ENCODE measurements at regions not wholly inside any gene's neighbourhood (a gene's known extent, or its start where the extent isn't known, plus 50 kb on each side); places are given as distances from the start of the nearest gene placed in this dataset.

- DNase-seq (ENCODE audit: low spot score), result no peak
These were observed 84.1 kb downstream of the C11orf91 start for GRCh38 chr11:33616552-33616951.

DNA sequence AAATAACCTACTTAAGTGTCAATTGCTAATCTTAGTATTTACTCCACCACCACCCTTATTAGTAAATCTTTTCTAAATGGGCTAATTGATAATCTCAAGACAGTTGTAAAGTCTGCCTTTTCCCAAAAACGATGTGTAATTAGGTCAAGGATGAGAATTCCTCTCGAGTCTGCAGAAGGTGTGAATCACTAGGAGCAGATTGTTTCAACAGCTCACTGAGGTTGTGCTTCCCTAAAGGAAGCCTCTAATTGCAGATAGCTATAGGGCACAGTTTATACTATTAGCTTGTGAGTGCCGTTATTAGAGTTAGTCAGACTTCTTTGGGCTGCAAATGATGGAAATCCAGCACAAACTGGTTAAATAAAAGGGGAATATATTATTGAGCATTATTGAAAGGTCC, 84.9 kb downstream of the C11orf91 start:
- DNase-seq (ENCODE audit: low spot score), result no peak

GRCh38 chr11:33613404-33613803, 87.2 kb downstream of the C11orf91 start:
- no peak for DNase-seq (ENCODE audit: low spot score)

DNA sequence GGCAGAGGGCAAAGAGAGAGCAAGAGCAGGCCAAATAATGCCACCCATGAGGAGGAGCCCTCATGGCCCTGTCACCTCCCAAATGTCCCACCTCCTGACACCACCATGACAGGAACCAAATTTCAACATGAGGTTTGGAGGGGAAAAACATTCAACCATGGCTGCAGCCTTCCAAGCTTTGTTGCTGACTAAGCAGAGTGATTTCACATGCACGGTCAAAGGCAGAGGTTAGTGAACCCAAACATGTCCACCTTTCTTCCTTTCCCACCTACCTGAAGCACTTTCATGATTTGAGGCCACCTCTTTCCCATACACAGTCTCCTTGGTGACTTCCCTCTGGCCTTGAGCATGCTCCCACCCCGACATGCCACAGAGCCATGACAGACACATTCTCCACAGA, 89.7 kb downstream of the C11orf91 start:
- DNase-seq (ENCODE audit: low spot score), result no peak

- DNase-seq (ENCODE audit: low spot score), result no peak
These were observed 92.2 kb downstream of the C11orf91 start for GRCh38 chr11:33608386-33608785.

GRCh38 chr11:33606762-33607161, 93.9 kb downstream of the C11orf91 start:
- no peak for DNase-seq (ENCODE audit: low spot score)

DNA sequence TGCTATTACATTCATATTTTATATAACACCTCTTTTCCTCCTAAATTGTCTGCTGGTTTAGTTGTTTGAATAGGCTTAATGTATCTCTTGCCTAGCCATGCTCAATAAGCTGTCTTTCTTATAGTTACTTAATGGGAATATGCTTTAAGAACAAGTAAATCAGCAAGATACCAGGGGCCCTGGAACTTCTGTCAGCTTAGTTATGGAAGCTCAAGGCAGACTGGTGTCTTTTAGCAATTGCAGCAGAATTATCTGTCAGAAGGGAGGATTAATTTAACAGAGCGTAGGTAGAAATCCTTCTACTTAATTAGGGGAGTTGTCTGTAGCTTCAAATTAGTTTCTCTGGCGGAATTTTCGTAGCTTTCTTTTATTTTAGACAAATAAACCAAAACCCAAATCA, 94.9 kb downstream of the C11orf91 start:
- DNase-seq (ENCODE audit: low spot score), result no peak

GRCh38 chr11:33598426-33599069, 102.1 kb downstream of the C11orf91 start:
- no peak for DNase-seq (ENCODE audit: low spot score)

GRCh38 chr11:33594188-33594587, 106.4 kb downstream of the C11orf91 start:
- DNase-seq (ENCODE audit: low spot score), result no peak

GRCh38 chr11:33590441-33590840, 110.2 kb downstream of the C11orf91 start:
- no peak for DNase-seq (ENCODE audit: low spot score)

GRCh38 chr11:33588056-33588455, 112.6 kb downstream of the C11orf91 start:
- DNase-seq (ENCODE audit: low spot score), result no peak

- no peak for DNase-seq (ENCODE audit: low spot score)
These were observed 114.9 kb downstream of the C11orf91 start for GRCh38 chr11:33585586-33586209.

GRCh38 chr11:33582636-33583325, 117.8 kb downstream of the C11orf91 start:
- no peak for DNase-seq (ENCODE audit: low spot score)

DNA sequence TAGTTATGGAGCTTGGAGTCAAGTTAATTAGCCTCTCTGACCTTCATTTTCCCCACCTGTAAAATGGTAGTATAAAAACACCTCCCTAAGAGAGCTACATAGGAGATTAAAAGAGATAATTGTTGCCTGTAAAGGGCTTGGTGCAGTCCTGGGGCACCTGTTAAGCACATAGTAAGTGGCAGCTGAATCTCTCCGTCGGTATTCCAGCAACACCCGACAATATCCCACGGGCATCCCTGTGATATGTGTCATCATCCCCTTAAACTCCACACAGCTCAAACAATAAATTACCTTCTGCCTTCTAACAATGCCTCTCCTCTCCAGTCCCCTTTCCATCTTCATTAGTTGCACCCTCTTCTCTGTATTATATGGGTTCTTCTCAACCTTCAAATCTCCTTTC, 121.5 kb downstream of the C11orf91 start:
- DNase-seq (ENCODE audit: low spot score), result no peak

GRCh38 chr11:33577204-33577603, 123.4 kb downstream of the C11orf91 start:
- DNase-seq (ENCODE audit: low spot score), result no peak

GRCh38 chr11:33575311-33575710, 125.3 kb downstream of the C11orf91 start:
- no peak for DNase-seq (ENCODE audit: low spot score)

DNA sequence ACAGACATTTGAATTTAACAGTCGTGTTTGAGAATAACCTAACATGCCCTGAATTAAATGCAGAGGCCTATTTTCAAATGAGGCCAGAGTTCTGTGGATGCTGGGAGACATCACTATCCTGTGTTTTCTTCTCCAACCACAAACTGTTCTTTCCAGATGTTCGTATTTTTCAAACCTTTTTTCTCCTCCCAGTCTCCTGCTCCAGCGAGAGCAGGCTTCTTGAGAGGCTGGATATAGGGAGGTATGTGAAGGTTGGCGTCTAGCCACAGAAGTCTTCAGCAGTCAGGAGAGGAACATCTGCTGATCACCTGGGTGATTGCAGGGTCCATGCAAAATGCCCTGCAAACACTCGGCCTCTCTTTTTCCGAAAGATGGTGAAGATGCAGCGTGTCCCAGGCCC, 126.3 kb downstream of the C11orf91 start:
- DNase-seq (ENCODE audit: low spot score), result no peak

GRCh38 chr11:33569333-33569732, 131.3 kb downstream of the C11orf91 start:
- no peak for DNase-seq (ENCODE audit: low spot score)

- no peak for DNase-seq (ENCODE audit: low spot score)
These were observed 133.6 kb downstream of the C11orf91 start for GRCh38 chr11:33567004-33567403.

DNA sequence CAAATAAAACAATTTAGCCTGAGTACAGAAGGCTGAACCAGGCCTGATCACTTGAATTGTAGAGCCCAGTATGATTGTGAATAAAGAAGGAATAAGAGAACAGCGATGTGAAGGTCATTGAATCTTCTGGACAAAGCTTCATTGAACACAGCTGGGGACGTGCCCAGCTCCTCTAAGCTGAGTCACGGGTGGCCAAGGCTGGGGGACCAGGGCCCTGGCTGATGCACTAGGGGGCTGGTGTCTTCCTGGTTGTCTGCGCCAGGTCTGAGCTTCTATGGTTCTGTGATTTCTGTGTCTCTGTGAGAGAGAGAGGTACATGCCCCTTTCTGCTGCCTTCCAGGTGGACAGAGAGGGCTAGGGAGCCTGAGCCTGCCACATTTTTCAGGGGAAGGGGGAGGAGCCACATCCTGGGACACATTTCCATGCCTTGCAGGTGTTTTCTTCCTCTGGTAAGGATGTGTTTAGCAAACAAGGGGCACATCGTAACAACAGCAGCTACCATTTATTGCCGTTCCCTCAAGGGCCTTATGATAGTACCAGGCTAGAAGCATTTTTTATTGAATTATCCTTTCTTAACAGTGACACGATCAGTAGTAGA, 135.7 kb downstream of the C11orf91 start:
- DNase-seq (ENCODE audit: low spot score), result no peak

DNA sequence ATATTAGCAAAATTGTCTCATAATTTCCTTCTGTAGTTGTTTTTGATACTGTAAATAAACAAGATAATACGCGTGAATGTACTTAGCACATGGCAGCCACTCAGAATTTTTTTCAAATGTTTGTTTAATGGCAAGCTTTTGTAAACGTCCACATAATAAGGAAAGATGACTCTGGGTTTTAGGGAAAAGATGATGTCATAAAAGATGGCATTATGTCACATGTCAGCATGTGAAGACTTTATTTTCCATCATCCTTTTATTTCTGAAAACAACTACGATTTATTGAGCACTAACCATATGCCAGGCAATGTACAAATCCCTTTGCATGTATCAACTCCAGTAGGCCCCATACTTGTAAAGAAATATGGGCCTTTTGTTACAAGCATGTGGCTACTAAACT, 139.9 kb downstream of the C11orf91 start:
- no peak for DNase-seq (ENCODE audit: low spot score)

DNA sequence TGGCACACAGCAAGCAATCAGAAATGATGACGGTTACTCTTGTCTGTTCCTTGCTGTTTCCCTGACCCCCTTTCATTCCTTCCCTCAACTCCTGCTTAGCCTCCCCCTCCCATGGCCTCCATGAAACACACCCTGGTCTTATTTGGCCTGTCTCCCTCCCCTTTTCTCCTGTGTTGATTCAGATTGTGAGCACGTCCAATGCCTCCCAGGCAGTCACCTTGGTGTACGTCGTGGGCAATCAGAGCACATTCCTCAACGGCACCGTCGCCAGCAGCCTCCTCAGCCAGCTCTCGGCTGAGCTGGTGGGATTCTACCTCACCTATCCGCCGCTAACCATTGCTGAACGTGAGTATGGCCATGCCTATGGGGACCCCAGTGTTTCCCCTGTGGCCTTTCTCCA, 141.1 kb downstream of the C11orf91 start:
- DNase-seq (ENCODE audit: low spot score), result no peak

DNA sequence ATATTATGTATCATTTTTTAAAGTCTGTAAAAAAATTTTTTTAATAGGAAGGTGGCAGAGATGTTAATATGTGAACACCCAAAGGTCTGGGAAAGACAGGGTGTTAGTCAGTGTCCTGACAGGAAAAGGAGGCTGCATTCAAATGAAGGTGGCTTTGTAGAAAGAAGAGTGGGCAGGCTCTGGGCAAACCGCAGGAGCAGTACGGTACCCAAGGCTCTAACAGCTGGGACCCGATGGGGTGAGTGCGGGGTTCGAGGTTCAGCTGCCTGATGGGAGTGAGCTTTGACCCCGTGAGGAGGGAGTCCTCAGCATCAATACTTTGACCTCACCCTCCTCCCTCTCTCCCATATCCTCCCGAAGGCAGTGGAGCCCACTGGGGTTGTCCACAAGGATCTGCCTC, 142.5 kb downstream of the C11orf91 start:
- no peak for DNase-seq (ENCODE audit: low spot score)
